K562 (cell line): ENCODE measurements at regions not wholly inside any gene's neighbourhood (a gene's known extent, or its start where the extent isn't known, plus 50 kb on each side); places are given as distances from the start of the nearest gene placed in this dataset.

Source experiments
- ATAC-seq: fragments of 200-7000 bp; cut with Tn5 transposase; 3 replicates; pipeline ENCODE4 v1.9.1; 2020; ENCODE audit warnings: moderate library complexity
- BruUV-seq: library from RNA; stranded (reverse); fragments of 400-500 nt; replicated peaks from 2 replicates; lab custom pipeline; 2021; lab: Mats Ljungman, UMichigan
- CTCF ChIA-PET: fragments of 300-600 bp; formaldehyde crosslinking; extraction: SDS; loops from one replicate; lab custom pipeline; 2021; ENCODE audit warnings: low intra/inter-chr PET ratio; lab: Yijun Ruan, JAX
- POLR2A ChIA-PET: fragments of 300-600, 350-650 bp; sonication (Branson Sonifier 250); formaldehyde crosslinking; extraction: SDS; loops from one replicate; lab custom pipeline; 2021; ENCODE audit warnings: antibody characterized with exemption, inconsistent platforms; lab: Yijun Ruan, JAX
- DNase-seq, 4 experiments: peaks; one replicate each; pipeline versions ENCODE4 v3.0.0 to v3.0.0-alpha.2; 2011 to 2018; ENCODE audit warnings: low spot score in 3 of 4, mixed read lengths in 3 of 4; ENCODE audit errors: extremely low read depth in 1 of 4
- FAIRE-seq: peaks from 2 replicates; lab custom pipeline; 2011; peaks lifted over from hg19 to GRCh38; lab: Jason Lieb, UNC
- H2AFZ ChIP-seq: 2 replicates; pipeline ENCODE4 v1.6.0; 2011; ENCODE audit warnings: low read depth, low read length, control low read depth, inconsistent platforms
- H3K27ac ChIP-seq: fragments of 200-600 bp; 3 replicates; pipeline ENCODE4 v1.8.0; 2011; ENCODE audit warnings: low read depth, mild to moderate bottlenecking, control low read depth, inconsistent platforms, low read length, moderate library complexity, mixed read lengths; ENCODE audit errors: extremely low read depth
- H3K27me3 ChIP-seq, 2 experiments: fragments of 300-600 bp in 1 of 2; 2 replicates in 1 of 2; 3 replicates in 1 of 2; pipeline versions ENCODE4 v1.6.0 to v1.8.0; 2011; ENCODE audit warnings: inconsistent platforms in 2 of 2, low read length in 2 of 2, mild to moderate bottlenecking in 1 of 2, mixed read lengths in 1 of 2, moderate library complexity in 1 of 2; ENCODE audit not compliant: control insufficient read depth in 2 of 2, insufficient read depth in 2 of 2
- H3K36me3 ChIP-seq: fragments of 300-600 bp; 3 replicates; pipeline ENCODE4 v1.8.0; 2011; ENCODE audit warnings: mild to moderate bottlenecking, low read length, inconsistent platforms; ENCODE audit not compliant: control insufficient read depth, insufficient read depth
- H3K4me1 ChIP-seq, 2 experiments: fragments of 200-600 bp in 1 of 2; replicated peaks in 1 of 2; 2 replicates in 1 of 2; 3 replicates in 1 of 2; pipeline versions ENCODE4 v1.5.1 to v1.8.0; 2011; ENCODE audit warnings: inconsistent platforms in 2 of 2, low read length in 2 of 2, mild to moderate bottlenecking in 1 of 2, mixed read lengths in 1 of 2, moderate library complexity in 1 of 2; ENCODE audit not compliant: control insufficient read depth in 2 of 2, insufficient read depth in 2 of 2
- H3K4me2 ChIP-seq: 2 replicates; pipeline ENCODE4 v1.6.1; 2011; ENCODE audit warnings: low read length, control low read depth, inconsistent platforms, mixed read lengths; ENCODE audit not compliant: insufficient read depth
- H3K4me3 ChIP-seq: fragments of 200-600 bp; sonication (generic), shearing (Covaris generic); 2 replicates; pipeline ENCODE4 v1.5.1; 2016; ENCODE audit warnings: control low read depth, inconsistent platforms
- H3K79me2 ChIP-seq: fragments of 200-600 bp; 3 replicates; pipeline ENCODE4 v1.8.0; 2011; ENCODE audit warnings: low read length, inconsistent platforms; ENCODE audit not compliant: control insufficient read depth, insufficient read depth
- H3K9ac ChIP-seq, 2 experiments: 2 replicates each; pipeline versions ENCODE4 v1.6.0 to v1.6.1; 2011; ENCODE audit warnings: low read depth in 2 of 2, low read length in 2 of 2, control low read depth in 1 of 2, inconsistent platforms in 1 of 2, mild to moderate bottlenecking in 1 of 2, mixed read lengths in 1 of 2; ENCODE audit not compliant: insufficient read depth in 1 of 2
- H3K9me1 ChIP-seq: one replicate; pipeline ENCODE4 v1.6.0; 2011; ENCODE audit warnings: inconsistent platforms, mild to moderate bottlenecking, low read length, moderate library complexity; ENCODE audit not compliant: control insufficient read depth, insufficient read depth
- H3K9me3 ChIP-seq: replicated peaks from 2 replicates; pipeline ENCODE4 v1.5.1; 2011; ENCODE audit warnings: low read depth, low read length, inconsistent platforms; ENCODE audit not compliant: control insufficient read depth, insufficient read depth
- H4K20me1 ChIP-seq: replicated peaks from 2 replicates; pipeline ENCODE4 v1.6.1; 2011; ENCODE audit warnings: low read length, inconsistent platforms, mixed read lengths; ENCODE audit not compliant: control insufficient read depth, insufficient read depth
- CEBPG ChIP-seq, 3 experiments: fragments of 200-800 bp in 1 of 3; sonication (Bioruptor generic) in 1 of 3; sonication (generic) in 1 of 3; formaldehyde crosslinking in 1 of 3; IDR thresholded peaks in 2 of 3; conservative IDR thresholded peaks in 1 of 3; 2 replicates each; pipeline versions ENCODE4 v1.6.1 to v1.8.0; 2016 to 2022; ENCODE audit warnings: missing compliant biosample characterization in 2 of 3, missing genetic modification characterization in 2 of 3, mild to moderate bottlenecking in 1 of 3, missing genetic modification reagents in 1 of 3
- E2F3 ChIP-seq: fragments of 250-450 bp; sonication (Bioruptor Pico); IDR thresholded peaks from 2 replicates; pipeline ENCODE4 v1.4.0; 2020; ENCODE audit warnings: mild to moderate bottlenecking
- E2F5 ChIP-seq: sonication (generic); formaldehyde crosslinking; IDR thresholded peaks from 2 replicates; pipeline ENCODE4 v1.8.0; 2022; ENCODE audit warnings: mild to moderate bottlenecking, missing genetic modification reagents
- FOXK2 ChIP-seq, 2 experiments: fragments of 450-650 bp; IDR thresholded peaks in 1 of 2; conservative IDR thresholded peaks in 1 of 2; 2 replicates each; pipeline ENCODE4 v1.6.1; 2016; ENCODE audit warnings: low read depth in 2 of 2, mild to moderate bottlenecking in 1 of 2
- HDGF ChIP-seq: fragments of 450-650 bp; IDR thresholded peaks from 2 replicates; pipeline ENCODE4 v1.6.1; 2016
- HNRNPH1 ChIP-seq: fragments of 200-400 bp; formaldehyde crosslinking; optimal IDR thresholded peaks from 2 replicates; pipeline ENCODE3; 2017; ENCODE audit warnings: low read depth, mild to moderate bottlenecking, low read length, moderate library complexity
- ILF3 ChIP-seq: fragments of 450-650 bp; IDR thresholded peaks from 2 replicates; pipeline ENCODE4 v1.6.1; 2018; ENCODE audit warnings: antibody characterized with exemption, mild to moderate bottlenecking, moderate library complexity, borderline replicate concordance
- KLF6 ChIP-seq: fragments of 250-450 bp; sonication (Bioruptor Pico); IDR thresholded peaks from 2 replicates; pipeline ENCODE4 v1.4.0; 2020; ENCODE audit warnings: mild to moderate bottlenecking, moderate library complexity, borderline replicate concordance
- PTRF ChIP-seq: fragments of 450-650 bp; IDR thresholded peaks from 2 replicates; pipeline ENCODE4 v1.6.1; 2016; ENCODE audit warnings: mild to moderate bottlenecking, missing genetic modification characterization, missing compliant biosample characterization
- PURB ChIP-seq: sonication (generic); formaldehyde crosslinking; IDR thresholded peaks from 2 replicates; pipeline ENCODE4 v1.9.0; 2021; ENCODE audit warnings: low read depth, mild to moderate bottlenecking, missing genetic modification reagents
- TAF7 ChIP-seq: fragments of 450-650 bp; IDR thresholded peaks from 2 replicates; pipeline ENCODE4 v1.6.1; 2016; ENCODE audit warnings: missing genetic modification characterization, missing compliant biosample characterization
- TAL1 ChIP-seq: fragments of 450-650 bp; IDR thresholded peaks from 2 replicates; pipeline ENCODE4 v1.6.1; 2016; ENCODE audit warnings: mild to moderate bottlenecking
- TOE1 ChIP-seq, 2 experiments: fragments of 450-650 bp in 1 of 2; sonication (generic) in 1 of 2; formaldehyde crosslinking in 1 of 2; IDR thresholded peaks; 2 replicates each; pipeline versions ENCODE4 v1.7.1 to v1.8.0; 2016 to 2022; ENCODE audit warnings: borderline replicate concordance in 2 of 2, mild to moderate bottlenecking in 2 of 2, antibody characterized with exemption in 1 of 2, inconsistent platforms in 1 of 2, low read depth in 1 of 2, missing genetic modification reagents in 1 of 2, moderate library complexity in 1 of 2
- ZC3H11A ChIP-seq: IDR thresholded peaks from 2 replicates; pipeline ENCODE4 v1.6.1; 2012; ENCODE audit warnings: low read depth, low read length, improper control_type of control experiment
- ZKSCAN8 ChIP-seq: fragments of 200-800 bp; sonication (Bioruptor generic); IDR thresholded peaks from 2 replicates; pipeline ENCODE4 v1.6.1; 2016; ENCODE audit warnings: missing genetic modification characterization, missing compliant biosample characterization
- ZNF444 ChIP-seq: fragments of 250-450 bp; sonication (Bioruptor Pico); IDR thresholded peaks from 2 replicates; pipeline ENCODE4 v1.4.0; 2020; ENCODE audit warnings: mild to moderate bottlenecking, moderate library complexity
- ZNF830 ChIP-seq: fragments of 250-450 bp; sonication (Bioruptor Pico); IDR thresholded peaks from 2 replicates; pipeline ENCODE4 v1.5.0; 2021; ENCODE audit warnings: mild to moderate bottlenecking
- WGBS: fragments of 100-300 bp; shearing (Covaris generic); methylation state at CpG from one replicate; pipeline ENCODE4 v1.1.6; 2016; ENCODE audit warnings: low coverage, mixed read lengths; ENCODE audit not compliant: insufficient coverage; ENCODE audit errors: missing lambda C conversion rate; 5-methylcytosine and 5-hydroxymethylcytosine counted together
- in situ Hi-C: fragments of 300-500 bp; cut with MboI; formaldehyde crosslinking; loops from 4 replicates; pipeline ENCODE4 v1.15.0; 2018; ENCODE audit warnings: inconsistent platforms, mixed read lengths
- intact Hi-C: fragments of 100-400 bp; cut with micrococcal nuclease; formaldehyde crosslinking; loops from 2 replicates; pipeline ENCODE4 v1.14.2; 2022

GRCh38 chr2:189276277-189276676 is 96.7 kb upstream of the COL5A2 start:
- H2AFZ ChIP-seq: no peak overlapping the region
- intact Hi-C loops: no loop called here
- no peak overlapping the region for H3K4me3 ChIP-seq
- H3K4me2 ChIP-seq: no peak overlapping the region
- no peaks in the 10 kb centered on the region for H3K4me1 ChIP-seq
- H3K9me1 ChIP-seq: no peaks in the 10 kb centered on the region
- ATAC-seq (no peak), DNase-seq (no peak), FAIRE-seq (no peak)
- no peaks in the 10 kb centered on the region for H3K36me3 ChIP-seq
- no peaks in the 10 kb centered on the region for H3K27me3 ChIP-seq
- H3K9ac ChIP-seq: no peak overlapping the region
- ChIA-PET CTCF (no interaction called here), POLR2A (no interaction called here)
- no peaks in the 10 kb centered on the region for H3K9me3 ChIP-seq
- no peak overlapping the region for H3K27ac ChIP-seq
- in situ Hi-C loops: no loop called here
- 0% methylated on average over 2 of the region's 2 CpGs for WGBS
- TF ChIP-seq ZKSCAN8 (CRISPR knock-in tag) (no peak), CEBPG (CRISPR knock-in tag; IDR thresholded peaks at IDR 0.05) (no peak), CEBPG (tag; conservative IDR thresholded peaks at IDR 0.05 in 1 of 2, IDR thresholded peaks at IDR 0.05 in 1 of 2) (peak in 1 of 2 experiments; percentile 44; a peak in 1 of 4 replicates)
- no TSS peak for BruUV-seq
- no peaks in the 10 kb centered on the region for H3K79me2 ChIP-seq
- no peaks in the 10 kb centered on the region for H4K20me1 ChIP-seq

GRCh38 chr2:189281201-189281600 is 101.6 kb upstream of the COL5A2 start:
- ChIA-PET CTCF (no interaction called here), POLR2A (no interaction called here)
- Histone ChIP-seq H3K36me3 (no peaks in the 10 kb centered on the region), H3K9ac (no peak overlapping the region), H4K20me1 (no peaks in the 10 kb centered on the region), H3K9me1 (no peaks in the 10 kb centered on the region), H3K27me3 (no peaks in the 10 kb centered on the region), H2AFZ (no peak overlapping the region), H3K9me3 (no peaks in the 10 kb centered on the region), H3K27ac (no peak overlapping the region), H3K4me1 (no peaks in the 10 kb centered on the region), H3K79me2 (no peaks in the 10 kb centered on the region), H3K4me3 (no peak overlapping the region), H3K4me2 (no peak overlapping the region)
- ATAC-seq (no peak), FAIRE-seq (no peak), DNase-seq (no peak)
- in situ Hi-C loops (no loop called here), intact Hi-C loops (no loop called here)
- no TSS peak for BruUV-seq
- TF ChIP-seq TAF7 (tag) (no peak), ZNF830 (no peak), FOXK2 (conservative IDR thresholded peaks at IDR 0.05 in 1 of 2, IDR thresholded peaks at IDR 0.05 in 1 of 2; ENCODE audit: low read depth in 2 of 2) (no peak), KLF6 (CRISPR knock-in tag) (no peak), ZNF444 (CRISPR knock-in tag) (no peak), E2F3 (CRISPR knock-in tag) (no peak), PTRF (tag) (no peak), ILF3 (no peak), HDGF (no peak), TOE1 (IDR thresholded peaks at IDR 0.05; ENCODE audit: borderline replicate concordance) (no peak), TOE1 (CRISPR knock-in tag; IDR thresholded peaks at IDR 0.05; ENCODE audit: borderline replicate concordance, low read depth) (no peak), TAL1 (no peak), E2F5 (CRISPR knock-in tag) (no peak), ZC3H11A (no peak), HNRNPH1 (no peak), PURB (CRISPR knock-in tag) (no peak)
